HG02885 (cell line): ENCODE measurements at regions not wholly inside any gene's neighbourhood (a gene's known extent, or its start where the extent isn't known, plus 50 kb on each side); places are given as distances from the start of the nearest gene placed in this dataset.

ENCODE experiments used
- ATAC-seq: cut with Tn5 transposase; IDR thresholded peaks from one replicate; pipeline ENCODE4 v1.9.1; 2021; ENCODE audit warnings: mild to moderate bottlenecking; ENCODE audit not compliant: unreplicated experiment, poor library complexity

DNA sequence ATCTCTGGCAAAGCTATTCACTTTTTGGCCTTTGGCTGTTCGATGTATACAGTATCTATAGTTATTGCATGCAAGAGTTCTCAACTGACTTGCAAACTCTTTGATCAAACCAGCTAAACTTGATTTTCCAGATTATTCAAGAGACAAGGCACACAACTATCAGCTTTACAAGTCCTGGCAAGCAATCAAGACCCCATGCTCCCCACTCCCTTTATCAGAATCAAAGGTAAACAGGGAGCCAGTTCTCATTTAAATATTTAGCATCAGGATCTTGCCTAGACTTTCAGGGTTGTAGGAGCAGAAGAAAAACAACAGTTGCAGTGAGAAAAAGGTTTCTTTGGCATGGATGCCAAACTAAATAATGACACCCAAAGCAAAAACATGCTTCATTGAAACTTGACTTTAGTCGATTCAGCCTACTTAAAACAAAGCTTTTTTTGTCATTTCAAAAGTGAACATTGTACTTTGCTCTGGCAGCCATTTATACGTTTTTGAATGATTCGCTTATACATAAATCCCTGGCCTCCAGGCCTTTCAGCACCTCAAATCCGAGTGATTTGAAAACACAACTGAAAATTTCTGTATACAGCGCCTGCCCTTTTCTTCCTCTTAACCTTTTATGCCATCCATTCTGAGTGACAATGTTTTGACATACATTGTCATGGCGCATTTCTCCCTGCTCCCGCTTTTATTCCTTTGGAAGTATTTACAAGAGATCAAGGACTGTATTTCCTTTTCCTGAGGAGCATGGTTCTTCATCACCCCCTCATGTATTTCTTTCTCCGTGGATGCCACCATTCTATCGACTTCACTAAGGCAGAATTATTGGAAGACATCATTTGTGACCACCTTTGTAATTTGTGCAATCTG, 340.8 kb downstream of the KLF5 start:
- no peak for ATAC-seq

DNA sequence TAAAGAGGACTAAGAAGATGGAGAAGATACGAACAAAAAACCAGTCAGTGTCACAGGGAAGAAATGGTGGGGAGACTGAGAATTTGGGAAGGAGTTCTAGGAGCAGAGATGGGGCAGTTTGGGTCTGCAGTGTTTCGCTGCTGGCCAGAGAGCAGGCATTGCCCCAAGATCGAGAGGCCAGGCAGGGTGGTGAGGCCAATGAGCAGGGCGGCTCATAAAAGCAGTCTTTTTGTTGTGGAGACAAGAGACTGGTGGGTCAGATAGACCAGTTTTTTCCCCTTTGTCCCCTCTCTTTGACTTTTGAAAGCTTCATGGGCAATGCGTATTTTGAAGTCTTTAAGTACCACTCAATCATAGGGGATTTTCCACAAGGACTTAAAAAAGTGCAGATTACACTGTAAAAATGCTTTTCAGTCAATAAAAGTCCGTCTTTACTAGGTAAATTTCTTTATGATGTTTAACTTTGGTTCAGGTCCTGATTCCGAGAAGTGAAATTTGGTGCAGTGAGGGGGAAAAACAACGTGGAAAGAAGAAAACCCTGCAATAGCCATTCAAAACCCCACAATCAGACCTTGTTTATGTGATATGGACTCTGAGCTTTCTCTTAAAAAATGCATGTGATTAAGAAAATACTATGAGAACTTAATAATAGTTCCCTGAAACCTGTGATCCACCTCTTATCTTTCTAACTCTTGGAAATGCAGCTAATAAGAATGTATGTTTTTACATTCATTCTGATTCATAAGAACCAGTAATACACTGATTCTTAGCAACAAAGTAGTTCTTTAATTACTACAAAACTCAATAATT, 338.9 kb downstream of the KLF5 start:
- ATAC-seq: no peak

DNA sequence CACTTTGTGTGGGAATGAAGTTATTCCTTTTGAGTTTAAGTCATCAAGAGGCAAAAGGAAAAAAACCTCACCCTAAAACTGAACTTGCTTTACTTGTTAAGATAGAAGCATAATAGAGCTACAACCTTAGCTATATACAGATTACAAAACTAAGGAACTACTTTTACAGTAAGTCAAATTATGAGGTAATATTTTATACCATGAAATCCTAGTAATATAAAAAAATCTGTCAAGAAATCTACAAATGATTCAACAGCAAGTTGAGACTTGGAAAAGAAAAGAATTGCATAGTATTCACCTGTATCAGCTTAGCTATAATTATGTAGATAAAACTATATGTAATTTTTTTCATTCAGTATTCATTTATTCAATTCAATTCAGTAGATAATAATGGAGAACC, 335.3 kb downstream of the KLF5 start:
- ATAC-seq: no peak

DNA sequence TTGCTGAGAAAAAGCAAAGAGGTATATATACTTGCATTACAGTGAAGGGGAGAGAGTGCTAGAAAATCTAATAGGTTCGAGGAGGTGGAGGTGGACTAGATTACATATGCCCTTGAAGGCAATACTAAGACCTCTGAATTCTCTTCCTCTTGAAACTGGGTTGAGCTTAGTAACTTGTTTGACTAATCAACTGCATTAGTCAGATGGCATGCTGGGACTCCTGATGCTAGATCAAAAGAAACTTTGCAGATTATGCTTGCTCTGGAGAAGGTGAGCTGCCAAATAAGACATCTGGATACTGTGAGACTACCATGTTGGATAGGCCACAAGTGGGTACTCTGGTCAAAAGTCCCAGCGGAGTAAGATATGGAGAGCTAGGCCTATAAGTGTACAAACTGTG, 331.3 kb downstream of the KLF5 start:
- ATAC-seq: no peak

DNA sequence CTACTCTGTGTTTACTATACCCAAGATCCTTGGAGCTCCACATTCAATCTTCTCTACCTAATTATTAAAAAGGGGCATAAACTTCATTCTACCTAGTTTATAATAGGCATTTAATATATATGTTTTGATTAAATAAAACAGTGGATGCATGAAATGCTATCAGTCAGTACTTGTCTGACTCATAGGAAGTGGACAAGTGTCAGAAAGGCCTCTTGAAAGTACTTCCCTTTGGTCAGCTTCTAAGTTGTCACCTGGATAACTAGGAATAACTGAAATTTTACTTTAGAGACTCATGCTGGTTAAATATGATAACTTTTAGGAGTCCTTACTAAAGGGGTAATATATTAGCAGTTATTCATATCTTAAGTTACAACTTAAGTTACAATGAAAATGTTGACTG, 329.8 kb downstream of the KLF5 start:
- ATAC-seq: no peak

DNA sequence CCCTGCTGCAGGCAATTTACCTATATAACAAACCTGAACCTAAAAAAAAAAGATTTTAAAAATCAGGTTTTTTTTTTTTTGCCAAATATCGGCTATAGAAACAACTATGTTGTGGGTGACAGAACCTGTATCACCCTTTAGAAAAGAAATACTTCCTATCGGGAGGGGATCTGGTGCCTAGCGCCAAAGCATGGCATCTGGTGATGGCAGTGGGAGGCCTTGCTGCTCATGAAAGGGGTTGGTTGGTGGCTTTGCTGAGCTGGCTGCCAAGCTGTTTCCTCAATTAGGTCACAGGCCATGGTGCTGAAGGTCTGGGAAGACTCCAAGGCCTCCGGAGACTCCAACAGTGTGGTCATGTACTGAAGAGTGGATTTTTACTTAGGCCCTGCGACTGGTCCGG, 328.5 kb downstream of the KLF5 start:
- ATAC-seq: no peak

DNA sequence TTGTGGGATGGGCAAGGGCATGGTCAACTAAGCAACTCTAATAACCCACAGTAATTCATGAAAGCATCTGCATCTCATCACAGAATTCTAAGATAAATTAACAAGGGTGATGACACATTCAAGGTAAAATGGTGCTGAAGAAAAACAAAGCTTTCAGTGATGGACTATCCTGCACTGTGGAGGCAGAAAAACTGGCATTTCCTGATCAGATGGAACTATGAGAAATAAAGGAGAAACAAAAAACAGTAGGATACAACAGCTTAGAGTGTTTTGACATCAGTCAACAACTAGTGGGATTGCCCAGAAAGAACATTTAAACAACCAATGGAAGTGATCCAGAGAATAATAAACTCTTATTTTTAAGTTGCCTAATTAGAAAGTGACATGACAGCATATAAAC, 327.0 kb downstream of the KLF5 start:
- ATAC-seq: no peak

DNA sequence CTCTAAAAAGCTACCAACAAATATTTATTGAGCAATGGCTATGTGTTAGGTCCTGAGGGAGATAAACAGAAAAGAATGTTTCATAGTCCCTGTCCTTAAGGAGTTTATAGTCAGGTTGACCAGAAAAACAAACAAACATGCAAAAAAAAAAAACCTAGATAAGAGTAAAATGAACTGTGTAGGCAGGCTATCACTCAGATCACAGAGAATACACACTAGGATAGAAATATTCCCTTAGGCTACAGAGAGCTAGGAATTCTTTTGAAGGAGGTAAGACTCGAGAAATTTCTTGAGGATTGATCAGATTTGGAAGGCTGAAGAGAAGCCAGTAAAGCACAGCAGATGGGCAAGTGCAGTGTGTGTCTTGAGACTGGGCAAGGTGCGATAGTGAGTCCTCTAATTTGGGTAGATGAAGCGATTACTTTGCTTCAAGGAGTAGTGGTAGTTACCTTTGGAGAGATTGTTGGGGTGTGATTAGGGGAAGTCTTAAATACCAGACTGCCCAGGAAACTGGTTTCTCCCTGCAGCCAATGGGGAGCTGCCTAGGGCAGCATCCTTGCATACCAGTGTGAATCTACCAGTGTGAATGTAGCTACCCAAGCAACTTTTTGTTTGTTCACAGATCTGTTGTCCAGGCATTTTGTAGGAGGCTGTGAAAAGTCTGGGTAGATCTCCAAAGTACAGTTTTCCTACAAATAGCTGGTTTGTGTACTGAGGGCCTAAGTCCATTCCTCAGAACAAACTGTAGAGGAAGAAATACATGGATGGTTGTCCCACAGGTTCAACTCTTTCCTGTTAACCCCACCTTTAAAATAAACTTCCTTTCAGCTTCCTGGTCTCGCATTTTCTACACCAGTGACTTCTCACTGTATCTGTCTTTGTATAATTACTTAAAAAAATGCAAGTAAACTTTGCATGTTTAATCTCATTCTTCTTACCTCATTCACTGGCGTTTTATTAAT, 314.1 kb downstream of the KLF5 start:
- ATAC-seq: no peak

DNA sequence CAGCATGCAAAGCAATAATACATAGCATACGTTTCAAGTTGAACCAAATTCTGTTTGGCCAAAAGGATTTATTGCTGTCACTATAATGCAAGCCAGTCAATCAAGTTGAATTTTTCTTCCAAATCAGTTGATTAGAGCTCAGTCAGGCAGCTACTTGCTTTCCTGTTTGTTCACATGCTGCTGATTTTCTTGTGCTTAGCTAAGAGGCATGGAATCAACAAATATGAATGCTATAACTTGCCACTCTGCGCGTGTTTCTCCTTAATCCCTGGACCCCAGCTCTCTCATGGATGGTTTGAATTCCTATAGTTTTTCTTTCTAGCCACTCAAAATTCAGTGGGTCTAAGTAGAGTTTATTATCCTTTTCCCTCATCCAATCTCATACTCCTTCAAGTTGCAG, 311.3 kb downstream of the KLF5 start:
- ATAC-seq: no peak

DNA sequence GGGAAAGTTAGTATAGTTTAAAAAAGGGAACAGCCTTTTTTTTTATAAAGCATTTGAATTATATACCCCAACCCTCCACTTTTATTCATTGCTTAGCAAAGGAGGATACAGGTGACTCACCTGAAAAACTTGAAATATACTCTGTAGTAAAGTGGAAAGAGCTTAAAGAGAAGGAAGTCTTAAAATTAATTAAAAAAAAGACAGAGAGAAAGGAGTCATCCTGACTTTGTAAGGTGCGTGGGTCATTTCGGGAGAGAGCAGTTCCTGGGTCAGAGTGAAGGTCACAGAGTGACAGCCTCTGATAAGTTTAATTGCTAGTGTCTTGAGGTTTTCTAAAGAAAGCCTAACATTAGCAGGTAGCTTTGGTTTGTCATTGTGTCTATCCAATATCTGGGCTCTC, 310.3 kb downstream of the KLF5 start:
- ATAC-seq: no peak

DNA sequence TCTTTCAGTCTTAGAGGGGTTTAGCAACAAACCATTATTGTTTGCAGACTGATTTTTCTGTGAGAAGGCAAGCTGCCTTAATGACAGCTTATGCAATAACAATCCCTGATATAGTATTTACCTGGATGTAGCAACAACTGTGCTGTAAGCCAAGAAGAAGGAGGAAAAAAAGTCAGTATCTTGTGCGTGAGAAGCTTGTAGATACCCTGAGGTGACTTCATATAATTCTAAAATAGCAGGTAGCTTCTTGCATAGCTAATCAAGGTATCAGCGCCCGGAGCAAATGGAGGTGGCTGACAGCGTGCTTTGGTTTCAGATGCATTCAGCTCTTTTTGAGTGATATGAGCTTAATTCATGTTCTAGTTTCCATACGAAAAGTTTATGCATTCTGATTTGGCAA, 309.8 kb downstream of the KLF5 start:
- ATAC-seq: no peak

DNA sequence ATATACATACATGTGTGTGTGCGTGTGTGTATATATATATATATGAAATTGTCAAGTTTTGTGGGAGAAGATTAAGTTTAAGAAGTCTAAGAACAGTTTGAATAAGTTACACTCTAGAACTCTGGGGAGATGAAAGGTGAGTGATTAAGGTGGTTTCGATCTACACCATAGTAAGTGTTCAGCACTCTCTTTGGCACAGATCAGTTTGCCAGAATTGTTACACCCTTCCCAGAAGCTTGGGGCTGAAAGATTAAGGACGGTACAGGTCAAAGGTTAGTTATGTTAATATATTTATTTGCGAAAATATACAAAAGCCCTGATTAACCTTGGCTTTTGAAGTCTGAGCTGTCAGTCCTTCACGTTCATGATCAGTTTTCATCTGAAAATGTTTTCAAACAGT, 309.1 kb downstream of the KLF5 start:
- ATAC-seq: no peak

DNA sequence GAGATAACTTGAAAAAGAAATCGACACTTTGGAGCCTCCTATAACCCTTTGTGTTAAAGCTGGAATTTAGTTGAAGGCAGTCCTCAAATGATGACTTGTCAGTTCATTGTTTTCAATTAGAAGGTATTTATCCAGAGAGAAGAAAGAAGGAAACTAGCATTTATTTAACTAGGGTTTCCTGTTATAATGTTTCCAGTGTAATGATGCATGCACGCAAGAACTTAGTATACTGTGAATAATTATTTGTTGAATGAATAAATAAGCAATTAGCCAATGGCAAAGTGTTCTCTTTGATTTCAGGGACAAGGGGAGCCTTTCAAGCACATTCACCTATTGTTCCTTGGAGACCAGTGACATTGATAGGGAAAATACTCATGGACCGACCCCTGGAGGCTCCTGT, 307.4 kb downstream of the KLF5 start:
- no peak for ATAC-seq

DNA sequence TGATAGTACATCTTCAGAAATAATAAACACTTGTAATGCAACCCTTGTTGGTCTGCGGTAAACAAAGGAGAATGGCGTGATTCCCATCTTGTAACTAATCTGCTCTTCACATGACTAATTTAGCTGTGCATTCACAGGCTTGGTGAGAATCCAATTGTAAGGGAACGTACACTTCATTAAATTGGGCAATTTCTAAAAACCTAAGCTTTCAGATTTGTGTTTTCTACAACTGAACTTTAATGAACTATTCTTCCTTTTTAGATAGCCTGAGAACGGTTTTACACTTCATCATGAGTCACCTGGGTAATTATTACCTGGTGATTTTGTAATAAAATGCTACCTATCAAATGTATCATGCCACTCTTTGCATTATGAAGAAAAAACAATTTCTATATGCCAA, 306.9 kb downstream of the KLF5 start:
- ATAC-seq: no peak

DNA sequence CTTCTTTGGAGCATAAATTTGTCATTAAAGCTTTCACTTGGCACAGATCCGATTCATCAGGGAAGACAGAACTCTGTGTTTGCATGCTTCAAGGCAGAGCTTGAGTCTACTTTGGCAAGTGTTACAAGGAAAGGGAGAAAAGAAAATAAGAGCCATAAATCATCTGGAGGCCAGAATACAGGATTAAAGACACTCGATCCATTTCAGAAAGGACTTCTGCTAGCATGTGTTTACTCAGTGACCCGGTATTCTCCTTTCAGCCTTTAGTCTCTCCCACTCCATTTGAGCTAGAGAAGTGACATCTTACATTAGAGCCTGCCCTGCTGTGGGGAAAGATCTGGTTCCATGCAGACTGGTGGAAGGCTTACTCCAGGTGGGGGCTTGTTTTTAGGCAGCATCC, 306.4 kb downstream of the KLF5 start:
- no peak for ATAC-seq

DNA sequence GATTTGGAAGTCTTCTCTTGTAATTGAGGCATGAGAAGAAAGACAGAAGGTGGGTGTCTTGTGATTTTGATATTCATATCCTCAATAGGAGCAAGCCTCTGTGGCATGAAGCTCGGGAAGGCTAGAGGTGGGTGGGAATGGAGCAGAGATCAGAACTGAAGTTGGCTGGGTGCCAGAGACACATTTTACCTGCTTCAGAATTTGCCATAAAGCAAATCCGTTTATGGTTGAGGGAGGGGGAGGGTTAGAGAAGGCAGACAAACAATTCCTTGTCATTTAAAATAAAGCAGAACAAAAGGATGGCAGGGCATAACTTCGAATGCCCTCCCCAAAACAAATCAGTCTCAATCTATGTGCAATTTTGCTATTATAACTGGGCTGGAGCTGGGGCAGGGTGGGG, 305.9 kb downstream of the KLF5 start:
- no peak for ATAC-seq

DNA sequence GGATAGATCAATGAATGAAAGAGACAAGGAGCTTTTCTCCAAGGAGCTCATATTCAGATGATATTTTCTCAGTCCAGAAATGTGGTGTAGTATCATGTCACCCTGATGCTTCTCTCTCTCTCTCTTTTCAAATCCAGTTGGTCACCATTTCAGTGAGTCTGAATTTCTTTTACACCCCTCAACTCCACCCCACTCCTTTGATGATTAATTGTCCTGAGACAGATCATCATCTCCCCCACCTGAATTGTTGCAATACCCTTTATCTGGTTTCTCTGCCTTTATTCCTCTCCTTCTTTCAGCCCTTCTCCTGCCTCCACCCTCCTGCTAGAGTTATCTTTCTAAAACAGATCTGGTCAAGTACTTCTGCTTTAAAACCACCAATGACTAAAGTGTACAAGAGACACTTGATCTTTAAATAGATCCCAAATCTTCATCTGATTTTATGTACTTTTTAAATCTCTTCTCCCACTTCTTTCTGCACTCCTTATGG, 299.8 kb downstream of the KLF5 start:
- ATAC-seq: no peak

DNA sequence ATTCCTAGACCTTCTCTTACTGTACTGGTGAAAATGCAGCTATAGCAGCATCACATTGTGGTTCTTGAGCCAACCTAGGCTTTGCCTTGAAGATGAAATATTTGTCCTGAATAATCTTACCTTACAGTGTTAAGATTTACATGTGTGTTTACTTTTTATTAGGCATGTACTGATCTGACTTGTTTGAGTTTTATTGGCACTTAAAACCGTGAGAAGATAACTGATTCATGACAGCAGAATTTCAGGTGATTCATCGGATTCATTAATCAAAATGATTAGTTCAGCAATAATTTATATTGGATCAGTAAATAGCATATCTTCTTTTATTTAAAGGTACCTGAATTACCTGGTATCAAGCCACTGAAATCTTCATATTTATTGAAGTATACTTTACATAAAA, 296.3 kb downstream of the KLF5 start:
- ATAC-seq: no peak

DNA sequence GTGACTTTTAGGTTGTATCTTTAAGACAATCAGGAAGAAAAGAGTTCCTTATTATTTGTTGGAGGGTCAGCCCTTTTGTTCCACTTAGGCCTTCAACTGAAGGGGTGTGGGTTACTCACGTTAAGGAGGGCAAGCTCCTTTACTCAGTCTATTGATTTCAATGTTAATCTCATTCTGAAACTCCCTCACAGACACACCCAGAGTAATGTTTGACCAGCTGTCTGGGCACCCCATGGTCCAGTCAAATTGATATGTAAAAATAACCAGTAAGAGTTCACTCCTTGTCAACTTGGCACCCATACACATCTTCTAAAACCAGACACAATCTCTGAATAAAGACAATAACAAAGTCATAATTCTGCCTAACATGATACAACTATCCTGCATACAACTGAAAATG, 292.9 kb downstream of the KLF5 start:
- no peak for ATAC-seq

DNA sequence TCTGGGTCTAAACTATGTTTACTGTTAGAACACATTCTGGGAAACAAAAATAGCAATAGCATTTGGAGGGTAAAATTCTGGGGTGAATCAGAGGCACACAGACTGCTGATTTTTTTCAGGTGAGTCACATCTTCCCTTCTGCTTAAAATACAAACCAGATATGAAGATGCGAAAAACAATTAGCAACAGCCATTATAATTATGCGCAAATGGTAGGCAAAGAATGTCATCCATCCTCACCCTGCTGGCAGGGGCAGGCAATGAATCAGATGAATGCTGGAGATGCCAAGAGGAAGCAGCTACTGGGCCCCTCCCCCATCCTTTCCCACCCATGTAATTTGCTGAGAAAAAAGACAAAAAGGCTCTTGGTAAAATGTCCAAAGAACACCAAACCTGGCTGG, 282.9 kb downstream of the KLF5 start:
- no peak for ATAC-seq
